Gastroesophageal sphincter (tissue), 3 donors: ENCODE measurements at regions not wholly inside any gene's neighbourhood (a gene's known extent, or its start where the extent isn't known, plus 50 kb on each side); places are given as distances from the start of the nearest gene placed in this dataset.

ENCODE experiments used
- POLR2AphosphoS5 ChIP-seq: sonication (generic); formaldehyde crosslinking; IDR thresholded peaks from one replicate; pipeline ENCODE4 v1.6.1; 2017; ENCODE audit warnings: antibody characterized with exemption
- TF ChIP-seq, protein P1 (sequence below), 4 experiments: fragments of 200-600 bp in 2 of 4; fragments of 450-650 bp in 2 of 4; sonication (generic) in 1 of 4; IDR thresholded peaks; one replicate each; pipeline ENCODE4 v1.5.1; 2017 to 2019; ENCODE audit warnings: antibody characterized with exemption in 4 of 4, mild to moderate bottlenecking in 2 of 4, moderate library complexity in 2 of 4

DNA sequence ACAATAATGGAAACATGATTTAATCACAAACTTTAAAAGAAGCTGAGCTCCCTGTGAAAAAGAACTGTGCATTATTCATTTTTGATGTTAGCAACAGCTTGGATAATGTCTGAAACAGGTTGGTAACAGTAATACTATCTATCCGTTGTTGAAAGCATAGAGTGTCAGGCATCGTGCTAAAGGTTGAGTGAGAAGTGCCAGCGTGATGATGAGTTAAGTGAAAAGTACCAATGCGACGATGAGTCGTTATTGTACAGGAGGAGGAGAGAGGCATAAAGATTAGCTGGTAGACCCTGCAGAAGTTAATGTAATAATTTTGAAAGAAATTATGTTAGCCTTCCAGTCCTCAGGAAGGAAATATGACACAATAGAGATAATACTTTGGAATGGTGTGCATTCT, 593.6 kb downstream of the MAT2B start:
- no peak for TF ChIP-seq POLR2AphosphoS5
- TF ChIP-seq, protein P1, sequence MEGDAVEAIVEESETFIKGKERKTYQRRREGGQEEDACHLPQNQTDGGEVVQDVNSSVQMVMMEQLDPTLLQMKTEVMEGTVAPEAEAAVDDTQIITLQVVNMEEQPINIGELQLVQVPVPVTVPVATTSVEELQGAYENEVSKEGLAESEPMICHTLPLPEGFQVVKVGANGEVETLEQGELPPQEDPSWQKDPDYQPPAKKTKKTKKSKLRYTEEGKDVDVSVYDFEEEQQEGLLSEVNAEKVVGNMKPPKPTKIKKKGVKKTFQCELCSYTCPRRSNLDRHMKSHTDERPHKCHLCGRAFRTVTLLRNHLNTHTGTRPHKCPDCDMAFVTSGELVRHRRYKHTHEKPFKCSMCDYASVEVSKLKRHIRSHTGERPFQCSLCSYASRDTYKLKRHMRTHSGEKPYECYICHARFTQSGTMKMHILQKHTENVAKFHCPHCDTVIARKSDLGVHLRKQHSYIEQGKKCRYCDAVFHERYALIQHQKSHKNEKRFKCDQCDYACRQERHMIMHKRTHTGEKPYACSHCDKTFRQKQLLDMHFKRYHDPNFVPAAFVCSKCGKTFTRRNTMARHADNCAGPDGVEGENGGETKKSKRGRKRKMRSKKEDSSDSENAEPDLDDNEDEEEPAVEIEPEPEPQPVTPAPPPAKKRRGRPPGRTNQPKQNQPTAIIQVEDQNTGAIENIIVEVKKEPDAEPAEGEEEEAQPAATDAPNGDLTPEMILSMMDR (IDR thresholded peaks at IDR 0.05) = no peak
